ENCODE measurements at regions not wholly inside any gene's neighbourhood (a gene's known extent, or its start where the extent isn't known, plus 50 kb on each side); places are given as distances from the start of the nearest gene placed in this dataset.

DNA sequence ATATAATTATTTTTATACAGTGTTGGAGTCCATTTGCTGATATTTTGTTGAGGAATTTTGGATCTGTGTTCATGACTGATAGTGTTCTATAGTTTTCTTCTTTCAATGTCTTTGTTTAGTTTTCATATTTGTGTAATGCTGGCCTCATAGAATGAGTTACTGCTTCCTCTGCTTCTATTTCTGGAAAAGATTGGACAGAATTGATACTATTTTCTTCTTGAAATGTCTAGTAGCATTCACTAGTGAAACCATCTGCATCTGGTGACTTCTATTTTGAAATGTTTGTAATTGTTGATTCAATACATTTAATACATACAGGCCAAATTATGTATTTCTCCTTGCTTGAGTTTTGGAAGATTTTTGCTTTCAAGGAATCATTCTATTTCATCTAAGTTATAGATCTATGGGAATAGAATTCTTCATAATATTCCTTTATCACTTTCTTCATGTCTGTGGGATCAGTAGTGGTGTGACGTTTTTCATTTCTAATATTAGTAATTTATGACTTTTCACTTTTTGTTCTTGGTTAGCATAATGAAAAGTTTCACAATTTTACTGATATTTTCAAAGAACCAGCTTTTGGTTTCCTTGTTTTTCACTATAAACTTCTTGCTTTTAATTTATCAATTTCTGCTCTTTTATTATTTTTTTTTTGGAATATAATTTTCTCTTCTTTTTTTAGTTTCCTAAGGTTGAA, 509.9 kb upstream of the VRK2 start:
- no peak for DNase-seq

DNA sequence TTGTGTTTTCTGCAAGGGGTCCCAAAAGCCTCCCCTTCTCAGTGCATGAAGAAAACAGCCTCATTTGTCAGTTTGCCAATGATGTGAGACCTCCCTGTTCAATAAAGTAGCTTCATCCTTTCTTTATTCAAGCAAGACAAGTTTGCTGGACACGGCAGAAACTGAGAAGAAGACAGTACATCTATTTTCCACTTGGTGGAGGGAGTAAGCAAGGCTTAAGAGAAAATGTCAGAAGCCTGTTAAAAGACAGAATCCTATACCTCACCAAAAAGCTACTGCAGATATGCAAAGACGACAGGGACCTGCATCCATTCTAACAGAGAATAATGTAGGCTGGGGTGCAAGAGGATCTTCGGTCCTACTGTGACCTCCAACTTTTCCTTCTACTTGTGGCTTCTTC, 506.8 kb upstream of the VRK2 start:
- DNase-seq = no peak

DNA sequence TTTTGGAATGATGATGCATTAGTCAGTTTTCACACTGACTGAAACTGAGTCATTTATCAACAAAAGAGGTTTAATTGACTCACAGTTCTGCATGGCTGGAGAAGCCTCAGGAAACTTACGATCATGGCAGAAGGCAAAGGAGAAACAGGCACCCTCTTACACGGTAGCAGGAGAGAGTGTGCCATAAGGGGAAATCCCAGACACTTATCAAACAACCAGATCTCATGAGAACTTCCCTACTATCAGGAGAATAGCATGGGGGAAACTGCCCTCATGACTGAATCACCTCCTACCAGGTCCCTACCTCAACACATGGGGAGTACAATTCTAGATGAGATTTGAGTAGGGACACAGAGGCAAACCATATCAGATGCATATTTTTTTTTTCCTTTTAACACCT, 504.5 kb upstream of the VRK2 start:
- no peak for DNase-seq

DNA sequence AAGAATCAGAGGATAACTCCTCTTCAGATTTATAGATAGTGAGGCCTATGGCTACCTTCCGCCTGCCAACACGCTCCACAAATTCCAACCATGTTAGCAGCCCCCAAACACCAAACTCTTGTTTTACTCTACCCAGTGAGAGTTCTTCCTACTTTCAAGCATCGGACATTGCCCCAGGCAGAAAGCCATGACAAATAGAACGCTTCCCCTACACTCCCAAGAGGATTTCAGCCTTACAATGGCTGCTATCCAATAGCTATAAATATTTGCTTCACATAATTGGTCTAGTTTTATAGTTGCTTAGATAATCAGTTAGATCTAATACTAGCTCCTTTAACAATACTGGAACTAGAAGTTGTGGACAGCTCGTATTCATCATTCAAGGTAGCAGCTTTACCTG, 503.4 kb upstream of the VRK2 start:
- no peak for DNase-seq

DNA sequence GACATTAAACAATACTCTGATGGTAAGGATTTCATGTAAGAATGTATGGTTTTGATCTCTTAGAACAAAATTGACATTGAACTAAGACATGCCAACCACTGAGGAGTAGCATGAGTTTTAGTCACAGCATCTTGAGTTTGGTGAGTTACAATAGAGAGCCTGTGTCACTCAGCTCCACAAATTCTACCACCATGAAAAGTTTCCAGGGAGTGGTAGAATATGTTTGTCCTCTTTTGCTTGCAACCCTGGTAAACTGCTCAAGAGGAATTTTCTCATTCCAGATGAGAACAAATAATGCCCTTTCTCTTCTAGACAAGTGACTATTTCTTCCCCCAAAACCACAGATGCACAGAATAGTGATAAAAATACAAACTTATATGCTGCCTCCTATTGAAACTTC, 502.0 kb upstream of the VRK2 start:
- no peak for DNase-seq

DNA sequence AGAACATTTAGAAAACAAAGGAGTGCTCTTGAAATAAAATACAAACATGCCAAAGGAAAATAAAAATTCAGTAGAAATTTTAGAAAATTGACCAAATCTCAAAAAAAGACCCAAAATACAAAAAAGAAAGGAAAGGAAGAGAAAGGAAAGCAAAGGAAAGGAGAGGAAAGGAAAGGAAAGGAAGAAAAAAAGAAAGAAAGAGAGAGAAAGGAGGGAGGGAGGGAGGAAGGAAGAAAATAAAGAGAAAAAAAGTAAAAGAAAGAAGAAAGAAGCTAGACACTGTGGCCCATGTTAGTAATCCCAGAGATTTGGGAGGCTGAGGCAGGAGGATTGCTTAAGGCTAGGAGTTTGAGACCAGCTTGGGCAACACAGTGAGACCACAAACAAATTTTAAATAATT, 500.1 kb upstream of the VRK2 start:
- DNase-seq = no peak

DNA sequence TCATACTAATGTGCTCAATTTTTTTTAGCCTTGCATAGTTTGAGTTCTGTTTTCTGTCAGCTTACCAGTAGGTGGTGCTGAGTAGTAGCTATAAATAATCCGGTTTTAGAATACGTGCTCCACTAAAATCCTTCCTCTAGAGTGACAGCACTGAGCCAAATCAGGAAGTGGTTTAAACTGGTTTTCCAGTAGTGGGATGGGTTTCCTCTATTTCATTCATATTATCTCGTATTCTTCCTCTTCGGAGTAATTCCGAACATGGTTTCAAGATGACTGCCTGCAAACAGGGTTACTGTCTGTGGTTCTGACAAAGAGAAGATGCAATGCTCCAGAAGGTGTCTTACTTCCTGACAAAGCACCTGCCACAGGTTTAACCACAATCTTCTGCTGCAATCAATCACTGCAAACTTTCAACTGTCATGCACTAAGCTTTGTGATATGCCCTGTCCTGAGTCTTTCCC, 496.9 kb upstream of the VRK2 start:
- no peak for DNase-seq

DNA sequence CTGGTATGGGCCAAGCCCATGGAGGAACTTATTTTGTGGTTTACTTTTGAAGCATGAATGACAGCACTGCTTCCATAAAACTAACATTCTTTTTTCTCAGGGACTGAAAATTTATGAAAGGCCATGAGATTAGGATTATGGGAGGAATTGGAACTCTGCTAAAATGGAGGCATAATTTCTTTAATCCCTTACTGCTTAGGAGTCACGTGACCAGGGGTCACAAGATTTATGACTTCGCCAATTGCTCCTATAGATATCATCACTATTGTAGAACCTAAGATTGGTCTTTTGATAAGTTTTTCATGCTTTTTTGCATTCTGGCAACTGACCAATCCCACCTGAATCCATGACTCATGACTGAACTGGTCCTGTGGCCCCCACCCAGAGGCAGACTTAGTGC, 495.7 kb upstream of the VRK2 start:
- no peak for DNase-seq

DNA sequence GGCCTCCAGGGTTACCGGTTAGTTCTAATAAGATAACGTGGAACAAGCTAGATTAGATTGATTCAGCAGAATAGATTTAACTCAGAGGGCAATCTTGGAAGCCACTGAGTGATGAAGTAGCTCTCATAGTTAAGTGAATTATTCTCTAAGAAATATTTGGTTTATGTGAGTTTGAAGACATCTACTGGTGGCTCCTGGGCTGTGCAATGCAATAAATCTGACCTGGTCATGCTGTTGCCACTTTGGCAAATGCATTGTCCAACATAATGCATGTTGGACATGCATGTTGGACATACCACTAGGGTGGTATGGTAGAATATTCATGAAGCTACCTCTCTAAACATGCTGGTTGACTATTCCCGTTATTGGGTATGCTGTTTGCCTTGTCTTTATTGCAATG, 493.7 kb upstream of the VRK2 start:
- no peak for DNase-seq

DNA sequence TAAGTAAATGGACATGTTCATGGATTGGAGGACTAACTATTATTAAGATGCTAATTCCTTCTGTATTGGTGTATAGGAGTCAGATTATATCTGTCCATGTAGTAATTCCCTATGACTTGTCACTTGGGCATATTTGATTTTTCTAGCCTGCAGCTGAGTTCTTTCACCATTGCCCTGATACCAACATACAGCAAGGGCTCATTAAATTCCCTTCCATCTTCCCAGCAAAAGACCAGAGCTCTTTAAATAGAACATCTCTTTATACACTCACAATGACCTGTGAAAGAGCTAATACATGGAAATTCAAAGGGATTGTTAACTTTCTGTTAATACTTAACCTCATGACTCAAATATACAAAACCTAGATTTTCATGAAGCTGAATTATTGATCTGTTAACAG, 492.3 kb upstream of the VRK2 start:
- no peak for DNase-seq

DNA sequence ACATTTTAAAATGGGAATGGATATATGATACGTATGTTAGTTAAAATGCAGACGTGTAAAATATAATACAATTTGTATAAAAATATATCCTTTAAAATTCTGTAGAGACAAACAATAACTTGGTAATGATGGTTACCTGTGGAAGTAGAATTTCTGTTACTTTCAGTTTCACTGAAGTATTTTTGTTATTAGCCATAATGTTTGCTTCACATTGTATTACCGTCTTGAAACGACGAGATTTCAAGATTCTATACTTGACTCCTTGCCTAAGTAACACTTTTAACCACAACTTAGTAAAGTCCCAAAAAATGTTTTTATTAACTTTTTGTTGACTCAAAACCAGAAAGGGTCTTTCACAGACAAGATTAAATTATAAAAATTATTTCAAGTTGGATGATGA, 488.3 kb upstream of the VRK2 start:
- DNase-seq = no peak

DNA sequence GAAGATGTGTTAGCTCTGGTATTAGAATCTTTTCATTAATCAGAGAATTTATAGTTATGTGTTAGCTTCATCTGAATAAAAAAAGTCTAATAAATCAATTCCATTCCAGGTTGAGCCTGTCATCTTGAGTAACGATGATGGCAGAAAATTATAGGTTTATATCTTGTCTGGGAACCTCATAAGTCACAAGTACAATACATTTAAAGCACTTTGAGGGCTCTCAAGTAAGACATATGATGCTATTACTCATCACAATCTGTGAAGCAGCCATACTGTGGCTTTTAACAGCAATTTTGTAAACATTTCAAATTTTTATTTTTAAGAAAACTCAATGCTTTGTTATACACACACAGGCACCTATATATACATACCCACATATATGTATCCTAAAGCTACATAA, 484.1 kb upstream of the VRK2 start:
- no peak for DNase-seq

DNA sequence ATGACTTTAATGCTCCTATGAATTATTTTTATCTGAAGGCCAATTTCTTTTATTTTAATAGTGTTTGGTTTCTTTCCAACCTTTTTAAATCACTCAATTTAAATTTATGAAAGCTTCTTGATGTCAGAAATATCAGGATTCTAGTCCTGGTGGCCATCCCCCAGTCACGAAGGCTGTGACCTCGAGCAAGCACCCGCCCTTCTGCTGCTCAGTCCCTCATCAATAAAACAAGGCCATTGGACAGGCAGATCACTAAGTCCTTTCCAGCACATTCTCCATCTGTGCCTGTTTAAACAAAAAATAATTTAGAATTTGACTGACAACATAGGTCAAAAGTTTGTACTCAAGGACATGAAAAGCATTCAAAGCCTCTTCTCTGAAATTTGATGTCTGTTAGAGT, 483.6 kb upstream of the VRK2 start:
- DNase-seq = no peak

DNA sequence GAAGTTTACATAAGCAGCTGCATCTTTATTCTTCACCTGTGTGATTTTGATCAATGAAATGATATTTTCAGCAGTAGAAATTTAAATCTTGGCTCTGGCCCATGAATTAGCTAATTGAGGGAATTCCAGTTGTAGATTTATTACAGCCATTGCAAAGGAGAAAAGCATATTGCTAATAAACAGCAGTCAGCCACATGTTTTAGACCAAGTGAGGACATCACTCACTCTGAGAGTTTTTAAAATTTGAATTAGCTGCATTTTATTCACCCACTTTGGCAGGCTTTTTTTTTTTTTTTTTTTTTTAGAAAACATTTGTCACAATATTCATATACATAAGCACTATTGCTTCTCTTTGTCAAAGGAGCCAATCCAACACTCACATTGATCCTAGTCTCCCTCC, 479.4 kb upstream of the VRK2 start:
- DNase-seq = no peak

DNA sequence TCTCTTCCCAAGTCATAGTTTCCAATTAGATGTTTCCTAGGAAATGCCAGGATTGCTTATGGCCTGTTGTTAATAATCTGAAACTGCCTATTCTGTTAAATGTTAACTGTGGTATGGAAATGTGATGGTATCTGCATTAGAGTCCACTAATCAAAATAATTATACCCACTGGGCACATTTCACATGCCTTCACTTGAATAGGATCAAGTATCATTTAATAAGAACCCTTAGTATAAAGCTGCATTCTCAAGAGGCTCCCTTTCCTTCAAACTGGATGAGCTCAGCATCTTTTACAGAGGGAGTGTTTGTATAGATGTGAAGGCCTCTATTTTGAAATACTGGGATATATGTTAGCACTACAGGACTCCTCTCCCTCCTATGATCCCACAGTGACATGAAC, 477.2 kb upstream of the VRK2 start:
- no peak for DNase-seq

DNA sequence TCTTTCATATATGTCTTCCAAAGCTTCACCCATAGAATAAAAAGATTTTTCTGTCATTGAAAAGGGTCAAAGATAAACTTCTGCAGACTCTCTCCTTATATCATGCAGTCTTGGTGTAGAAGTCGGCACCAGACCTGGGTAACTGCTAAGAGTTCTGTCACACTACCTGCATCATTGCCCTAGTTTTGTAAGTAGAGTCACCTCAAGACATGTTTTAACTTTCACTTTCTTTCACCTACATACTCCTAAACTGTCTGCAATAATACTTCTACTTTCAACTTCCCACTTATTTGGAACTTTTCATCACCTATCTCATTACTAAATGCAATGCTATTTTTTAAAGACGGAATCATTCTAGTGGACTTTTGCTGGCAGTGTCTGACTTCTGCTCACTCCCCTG, 475.6 kb upstream of the VRK2 start:
- no peak for DNase-seq

DNA sequence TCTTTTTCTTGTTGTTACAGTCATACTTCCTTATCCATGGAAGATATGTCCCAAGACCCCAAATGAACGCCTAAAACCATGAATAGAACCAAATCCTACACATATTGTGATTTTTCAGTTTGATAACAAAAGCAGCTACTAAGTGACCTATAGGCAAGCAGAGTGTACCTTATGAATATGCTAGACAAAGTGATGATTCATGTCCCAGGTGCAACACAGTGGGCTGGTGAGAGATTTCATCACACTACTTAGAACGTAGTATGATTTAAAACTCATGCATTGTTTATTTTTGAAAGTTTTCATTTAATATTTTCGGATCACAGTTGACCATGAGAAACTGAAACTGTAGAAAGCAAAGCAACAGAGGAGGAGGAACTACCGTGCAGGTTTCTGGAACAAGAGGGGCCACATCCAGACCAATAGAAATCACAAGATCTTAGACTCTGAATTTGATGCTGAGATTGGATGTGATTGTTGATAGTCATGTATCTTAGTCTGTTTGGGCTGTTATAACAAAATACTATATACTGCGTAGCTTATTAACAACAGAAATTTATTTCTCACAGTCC, 470.8 kb upstream of the VRK2 start:
- no peak for DNase-seq

DNA sequence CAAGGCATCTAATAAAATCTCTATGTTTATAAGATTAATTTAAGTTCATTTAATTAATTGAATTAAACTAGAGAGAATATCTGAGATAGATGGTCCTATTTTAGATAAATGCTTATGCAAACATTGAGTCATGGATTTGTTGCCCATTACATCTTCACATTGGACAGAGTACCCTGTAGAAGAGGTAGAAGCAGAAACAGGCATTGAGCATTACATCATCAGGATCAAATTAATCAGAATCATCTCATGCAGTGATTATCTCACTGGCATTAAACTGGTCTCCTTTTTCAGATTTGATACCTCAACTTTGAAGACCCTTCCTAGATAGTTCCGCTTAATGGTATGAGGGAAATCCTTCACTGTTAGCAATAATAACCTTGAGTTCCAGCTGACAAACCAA, 469.6 kb upstream of the VRK2 start:
- no peak for DNase-seq

DNA sequence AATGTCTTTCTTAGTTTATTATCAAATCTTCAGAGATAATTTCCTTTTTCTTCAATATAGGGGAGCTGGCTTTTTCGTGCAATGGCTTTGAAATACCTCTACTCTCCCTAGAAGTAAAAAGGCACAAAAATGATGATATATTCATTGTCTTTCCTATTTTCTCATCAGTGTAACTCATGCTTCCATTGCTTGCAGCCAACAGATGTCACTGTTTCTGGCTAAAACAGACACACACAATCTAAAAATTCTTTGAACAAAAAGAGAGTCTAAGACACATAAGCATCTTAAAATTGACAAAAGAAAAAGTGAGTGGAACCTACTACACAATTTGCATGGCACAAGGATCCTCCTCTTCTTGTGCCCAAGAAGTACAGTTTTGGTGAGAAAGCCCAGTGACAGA, 448.7 kb upstream of the VRK2 start:
- no peak for DNase-seq

DNA sequence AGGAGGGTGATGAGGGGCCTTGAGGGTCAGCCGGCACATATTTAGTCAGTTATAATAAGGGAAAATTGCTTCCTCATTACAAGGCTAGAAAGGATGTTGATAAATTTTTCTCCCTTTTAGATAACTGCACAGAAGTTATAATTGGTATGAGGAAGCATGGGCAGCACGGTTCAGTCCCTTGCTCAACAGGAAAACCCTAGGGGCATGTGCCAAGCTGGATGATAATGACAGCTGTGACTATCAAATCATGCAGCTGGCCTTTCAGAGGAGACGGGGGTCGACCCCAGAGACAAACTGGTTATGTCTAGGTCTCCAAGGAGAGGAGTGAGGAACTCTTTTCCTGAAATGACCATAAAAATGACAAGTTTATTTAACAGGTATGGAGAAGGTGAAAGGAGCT, 448.1 kb upstream of the VRK2 start:
- DNase-seq = no peak

DNA sequence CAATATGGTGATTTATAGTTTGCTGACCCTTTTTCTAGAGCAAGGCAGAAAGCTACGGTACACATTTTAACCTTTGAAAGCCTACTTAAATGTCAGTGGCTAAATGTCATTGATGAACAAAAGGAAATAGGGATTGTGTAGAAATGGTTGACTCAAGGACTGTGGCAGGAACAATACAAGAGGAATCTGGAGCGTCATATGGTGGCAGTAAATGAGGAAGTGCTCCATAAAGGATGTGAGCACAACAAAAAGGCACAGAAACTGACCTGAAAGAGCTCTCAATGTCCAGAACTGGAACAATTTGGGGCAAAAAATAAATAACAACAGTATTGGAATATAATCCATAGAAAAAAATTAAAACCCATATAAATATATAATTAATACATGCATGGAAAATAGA, 443.9 kb upstream of the VRK2 start:
- DNase-seq = no peak

DNA sequence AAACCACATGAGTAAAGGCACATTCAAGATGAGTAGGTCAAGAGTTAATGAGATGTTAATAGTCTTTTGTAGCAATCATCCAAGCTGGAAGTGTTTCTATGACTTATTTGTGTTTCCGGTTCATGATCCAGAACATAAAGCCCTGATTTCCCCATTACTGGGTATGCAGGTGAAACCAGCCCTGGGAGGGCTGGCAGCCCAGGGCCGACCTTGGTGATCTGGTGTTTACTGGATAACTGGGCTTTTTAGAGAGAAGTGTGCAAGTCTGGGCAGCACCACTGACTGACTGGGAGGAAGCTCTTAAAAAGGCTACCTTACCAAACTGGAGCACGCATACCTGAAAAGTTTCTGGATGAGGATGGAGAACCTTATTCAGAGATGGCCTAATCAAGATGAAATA, 431.6 kb upstream of the VRK2 start:
- DNase-seq = no peak

DNA sequence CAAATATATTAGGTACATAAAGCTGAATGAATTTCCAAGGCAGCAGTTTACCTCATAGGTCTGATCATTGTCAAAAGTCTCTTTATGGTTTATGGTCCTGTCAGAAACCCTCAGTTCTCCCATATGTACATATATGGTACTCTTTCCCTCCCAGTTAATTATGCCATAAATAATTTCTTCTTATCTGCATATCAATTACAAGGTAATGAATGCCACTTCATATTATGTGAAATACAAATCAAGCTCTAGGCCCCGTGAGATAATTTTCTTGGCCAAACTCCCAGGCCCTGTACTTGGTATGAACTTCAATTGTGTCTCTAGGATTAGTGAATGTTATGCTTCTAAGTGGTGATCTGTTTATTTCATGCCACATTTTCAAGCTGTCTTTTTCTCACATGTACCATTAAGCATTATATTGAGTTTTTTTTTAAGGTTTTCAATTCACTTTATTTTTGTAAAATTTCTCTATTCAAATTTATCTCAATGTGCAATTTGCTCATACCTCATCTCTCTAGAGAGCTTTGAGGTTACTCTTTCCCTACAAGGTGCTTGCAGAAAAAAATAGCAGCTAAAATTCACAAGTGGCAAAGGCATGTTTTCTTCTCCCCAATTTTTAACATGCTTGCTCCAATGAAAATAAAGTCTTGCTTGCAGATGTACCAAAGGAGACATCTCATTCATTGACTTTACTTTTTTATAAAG, 430.6 kb upstream of the VRK2 start:
- DNase-seq = no peak

DNA sequence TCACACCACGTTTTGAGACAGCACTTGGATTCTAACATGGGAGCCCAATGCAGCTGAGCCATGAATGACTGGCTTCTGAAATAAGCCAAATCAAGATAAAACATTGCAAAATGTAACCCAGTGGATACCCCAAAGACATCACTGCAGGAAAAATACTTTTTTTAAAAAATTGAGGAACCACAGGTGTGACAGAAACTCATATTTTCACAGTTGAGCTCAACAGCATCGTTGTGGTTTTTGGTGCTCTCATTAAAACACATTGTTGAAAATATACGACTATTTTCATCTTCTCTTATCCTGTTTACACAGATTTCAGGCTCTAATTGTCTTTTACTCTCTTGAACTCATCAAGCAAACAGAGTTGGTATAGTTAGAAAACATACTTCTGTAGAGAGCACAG, 429.3 kb upstream of the VRK2 start:
- DNase-seq = no peak

All from activated CD8-positive, alpha-beta memory T cell treated with anti-CD3 and anti-CD28 coated beads, Interleukin-2, amount 50 U/mL, for 4 hours (primary cell).